Mesendoderm (in vitro differentiated cells): ENCODE measurements at regions not wholly inside any gene's neighbourhood (a gene's known extent, or its start where the extent isn't known, plus 50 kb on each side); places are given as distances from the start of the nearest gene placed in this dataset.

ENCODE experiments used
- DNase-seq: peaks from one replicate; pipeline ENCODE4 v3.0.0; 2013
- H2AK5ac ChIP-seq: 2 replicates; pipeline ENCODE4 v1.6.1; 2013; ENCODE audit warnings: low read length, inconsistent platforms
- H2BK120ac ChIP-seq: 2 replicates; pipeline ENCODE4 v1.6.1; 2013; ENCODE audit warnings: low read depth, mild to moderate bottlenecking, low read length, moderate library complexity, mixed read lengths
- H2BK15ac ChIP-seq: replicated peaks from 2 replicates; pipeline ENCODE4 v1.6.1; 2013; ENCODE audit warnings: low read depth, mild to moderate bottlenecking, moderate library complexity
- H2BK5ac ChIP-seq: 2 replicates; pipeline ENCODE4 v1.6.1; 2013; ENCODE audit warnings: low read length, inconsistent platforms
- H3K18ac ChIP-seq: 2 replicates; pipeline ENCODE4 v1.6.1; 2013; ENCODE audit warnings: mild to moderate bottlenecking, low read length, mixed read lengths
- H3K23ac ChIP-seq: one replicate; pipeline ENCODE4 v1.6.1; 2013; ENCODE audit warnings: low read length
- H3K27ac ChIP-seq: 2 replicates; pipeline ENCODE4 v1.5.1; 2013; ENCODE audit warnings: low read depth, mild to moderate bottlenecking, inconsistent platforms, low read length, moderate library complexity
- H3K27me3 ChIP-seq: 2 replicates; pipeline ENCODE4 v1.6.1; 2013; ENCODE audit warnings: low read length, control low read depth, mild to moderate bottlenecking, inconsistent platforms; ENCODE audit not compliant: insufficient read depth, poor library complexity
- H3K36me3 ChIP-seq: 2 replicates; pipeline ENCODE4 v1.6.1; 2013; ENCODE audit warnings: low read length, inconsistent platforms; ENCODE audit not compliant: control insufficient read depth, insufficient read depth
- H3K4ac ChIP-seq: one replicate; pipeline ENCODE4 v1.6.1; 2013; ENCODE audit warnings: low read depth, mild to moderate bottlenecking, low read length, moderate library complexity
- H3K4me1 ChIP-seq: 2 replicates; pipeline ENCODE4 v1.6.1; 2013; ENCODE audit warnings: low read depth, low read length, inconsistent platforms; ENCODE audit not compliant: control insufficient read depth
- H3K4me2 ChIP-seq: 2 replicates; pipeline ENCODE4 v1.6.1; 2013; ENCODE audit warnings: low read length
- H3K4me3 ChIP-seq: 2 replicates; pipeline ENCODE4 v1.5.1; 2013; ENCODE audit warnings: mild to moderate bottlenecking, low read length
- H3K56ac ChIP-seq: one replicate; pipeline ENCODE4 v1.6.1; 2013; ENCODE audit warnings: low read length
- H3K79me1 ChIP-seq: 2 replicates; pipeline ENCODE4 v1.6.1; 2013; ENCODE audit warnings: low read length, inconsistent platforms
- H3K79me2 ChIP-seq: 2 replicates; pipeline ENCODE4 v1.6.1; 2013; ENCODE audit warnings: mild to moderate bottlenecking, low read length; ENCODE audit not compliant: control insufficient read depth, insufficient read depth
- H3K9ac ChIP-seq: 2 replicates; pipeline ENCODE4 v1.6.1; 2013; ENCODE audit warnings: low read length, inconsistent platforms
- H4K5ac ChIP-seq: one replicate; pipeline ENCODE4 v1.6.1; 2013; ENCODE audit warnings: low read length
- H4K8ac ChIP-seq: one replicate; pipeline ENCODE4 v1.6.1; 2013; ENCODE audit warnings: low read depth, mild to moderate bottlenecking, control low read depth, low read length, moderate library complexity
- WGBS: extraction: QIAGEN DNeasy Blood & Tissue Kit; methylation state at CpG from one replicate; pipeline ENCODE4 v1.1.7; 2013; ENCODE audit warnings: low lambda C conversion rate, missing lambda C conversion rate; ENCODE audit not compliant: insufficient coverage; ENCODE audit errors: extremely low coverage; 5-methylcytosine and 5-hydroxymethylcytosine counted together

DNA sequence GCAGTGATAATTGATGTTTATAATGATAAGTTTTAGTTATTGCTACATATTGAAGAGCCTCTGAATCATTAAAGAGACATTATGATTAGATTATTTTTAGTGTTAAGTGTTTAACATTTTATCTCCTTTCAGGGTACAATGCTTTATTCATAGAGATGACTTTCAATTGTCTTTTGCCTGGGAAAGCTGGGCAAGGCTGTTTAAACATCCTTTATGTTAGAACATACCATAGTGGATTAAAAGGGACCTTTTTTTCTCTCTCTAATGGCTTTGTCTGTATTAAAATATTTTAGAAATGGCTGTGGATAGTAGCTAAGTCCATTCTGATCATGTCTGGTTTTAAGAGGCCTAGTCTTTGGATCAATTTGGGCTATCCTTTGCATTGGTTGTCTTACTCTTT lies 427.5 kb upstream of the MIS18BP1 start:
- H3K27ac ChIP-seq: no peak overlapping the region

DNA sequence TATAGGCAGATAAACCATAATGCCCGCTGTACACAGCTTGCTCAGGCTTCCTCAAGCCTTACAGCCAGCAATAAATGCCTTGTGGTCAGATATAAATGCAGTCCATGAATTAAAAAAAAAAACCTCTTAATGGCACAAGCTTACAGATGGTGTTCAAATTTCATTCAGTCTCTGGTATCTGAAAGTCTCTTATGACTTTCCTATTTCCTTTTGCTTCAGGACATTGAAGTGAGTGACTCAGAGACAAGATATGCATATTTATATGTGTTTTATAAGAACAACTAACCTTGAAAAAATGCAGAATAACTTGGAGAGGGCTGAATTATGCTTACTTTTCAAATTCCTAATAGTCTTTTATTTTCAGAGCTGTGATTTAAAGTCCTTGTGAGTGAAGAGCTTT lies 426.9 kb upstream of the MIS18BP1 start:
- no peak overlapping the region for H4K8ac ChIP-seq
- H3K36me3 ChIP-seq: no peaks in the 10 kb centered on the region
- no peak overlapping the region for H2BK120ac ChIP-seq
- DNase-seq: peak; percentile 9
- H3K79me1 ChIP-seq: no peaks in the 10 kb centered on the region
- no peaks in the 10 kb centered on the region for H3K79me2 ChIP-seq
- H3K27ac ChIP-seq: no peak overlapping the region
- no peaks in the 10 kb centered on the region for H3K27me3 ChIP-seq
- WGBS: no CpG with 5 or more reads among the region's 1 CpG
- no peak overlapping the region for H4K5ac ChIP-seq
- H2BK15ac ChIP-seq: no peak overlapping the region
- H3K56ac ChIP-seq: no peak overlapping the region
- H3K23ac ChIP-seq: no peak overlapping the region
- no peak overlapping the region for H2AK5ac ChIP-seq
- no peak overlapping the region for H2BK5ac ChIP-seq
- H3K4ac ChIP-seq: no peak overlapping the region
- no peaks in the 10 kb centered on the region for H3K4me1 ChIP-seq
- H3K9ac ChIP-seq: no peak overlapping the region
- no peak overlapping the region for H3K18ac ChIP-seq
- no peak overlapping the region for H3K4me3 ChIP-seq
- no peak overlapping the region for H3K4me2 ChIP-seq

More for the DNA sequence above, 427.5 kb upstream of the MIS18BP1 start:
- H2BK120ac ChIP-seq: no peak overlapping the region
- H3K18ac ChIP-seq: no peak overlapping the region
- H3K56ac ChIP-seq: no peak overlapping the region
- H3K36me3 ChIP-seq: no peaks in the 10 kb centered on the region
- H3K4me3 ChIP-seq: no peak overlapping the region
- no peaks in the 10 kb centered on the region for H3K4me1 ChIP-seq
- no peak overlapping the region for H3K23ac ChIP-seq
- no peak overlapping the region for H3K4me2 ChIP-seq
- H4K5ac ChIP-seq: no peak overlapping the region
- H4K8ac ChIP-seq: no peak overlapping the region
- H2AK5ac ChIP-seq: no peak overlapping the region
- no peak overlapping the region for H3K4ac ChIP-seq
- DNase-seq: no peak
- H3K79me2 ChIP-seq: no peaks in the 10 kb centered on the region
- no peak overlapping the region for H2BK15ac ChIP-seq
- H3K9ac ChIP-seq: no peak overlapping the region
- no peaks in the 10 kb centered on the region for H3K27me3 ChIP-seq
- H2BK5ac ChIP-seq: no peak overlapping the region
- no peaks in the 10 kb centered on the region for H3K79me1 ChIP-seq

DNA sequence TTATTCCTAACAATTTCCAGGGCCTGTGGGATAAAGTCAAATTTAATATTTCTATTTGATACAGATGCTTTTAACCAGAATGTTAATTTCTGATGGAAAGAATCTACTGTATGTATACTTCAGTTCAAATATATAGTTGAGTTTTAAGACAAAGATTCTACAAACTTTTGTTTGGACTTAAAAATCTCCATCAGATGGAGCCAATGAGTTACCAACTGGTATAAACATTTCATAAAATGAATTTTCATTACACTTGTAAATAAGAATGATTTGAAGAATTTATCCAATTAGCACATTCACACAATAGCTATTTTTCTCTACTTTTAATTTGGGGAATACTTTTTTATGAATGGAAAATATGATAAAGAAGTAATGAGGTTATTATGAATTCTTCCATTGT lies 425.2 kb upstream of the MIS18BP1 start:
- Histone ChIP-seq H2BK15ac (no peak overlapping the region), H4K5ac (no peak overlapping the region), H3K23ac (no peak overlapping the region), H2BK5ac (no peak overlapping the region), H3K18ac (no peak overlapping the region), H2AK5ac (no peak overlapping the region), H3K27ac (no peak overlapping the region), H4K8ac (no peak overlapping the region), H2BK120ac (no peak overlapping the region), H3K79me2 (no peaks in the 10 kb centered on the region), H3K36me3 (no peaks in the 10 kb centered on the region), H3K4me1 (no peaks in the 10 kb centered on the region), H3K79me1 (no peaks in the 10 kb centered on the region), H3K4me3 (no peak overlapping the region), H3K9ac (no peak overlapping the region), H3K27me3 (no peaks in the 10 kb centered on the region), H3K4ac (no peak overlapping the region), H3K56ac (no peak overlapping the region), H3K4me2 (no peak overlapping the region)
- DNase-seq: no peak

DNA sequence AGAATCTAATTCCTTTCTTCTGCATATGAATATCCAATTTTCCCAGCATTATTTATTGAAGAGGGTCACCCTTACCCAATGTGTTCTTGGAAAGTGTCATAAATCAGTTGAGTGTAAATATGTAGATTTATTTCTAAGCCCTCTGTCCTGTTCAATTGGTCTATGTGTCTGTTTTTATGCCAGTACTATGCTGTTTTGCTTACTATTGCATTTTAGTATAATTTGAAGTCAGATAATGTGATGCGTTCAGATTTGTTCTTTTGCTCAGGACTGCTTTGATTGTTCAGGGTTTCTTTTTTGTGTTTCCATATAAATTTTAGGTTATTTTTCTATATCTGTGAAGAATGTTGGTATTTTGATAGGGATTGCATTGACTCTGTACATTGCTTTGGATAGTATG lies 420.4 kb upstream of the MIS18BP1 start:
- DNase-seq: no peak
- no peaks in the 10 kb centered on the region for H3K4me1 ChIP-seq
- no CpG with 5 or more reads among the region's 1 CpG for WGBS
- H2BK15ac ChIP-seq: no peak overlapping the region
- H3K27me3 ChIP-seq: no peaks in the 10 kb centered on the region
- no peak overlapping the region for H4K5ac ChIP-seq
- H4K8ac ChIP-seq: no peak overlapping the region
- no peak overlapping the region for H3K4me2 ChIP-seq
- H2AK5ac ChIP-seq: no peak overlapping the region
- no peak overlapping the region for H3K18ac ChIP-seq
- no peaks in the 10 kb centered on the region for H3K79me1 ChIP-seq
- no peak overlapping the region for H3K23ac ChIP-seq
- H2BK5ac ChIP-seq: no peak overlapping the region
- H3K4ac ChIP-seq: no peak overlapping the region
- H2BK120ac ChIP-seq: no peak overlapping the region
- H3K79me2 ChIP-seq: no peaks in the 10 kb centered on the region
- no peaks in the 10 kb centered on the region for H3K36me3 ChIP-seq
- no peak overlapping the region for H3K56ac ChIP-seq
- H3K27ac ChIP-seq: no peak overlapping the region
- H3K4me3 ChIP-seq: no peak overlapping the region
- no peak overlapping the region for H3K9ac ChIP-seq

DNA sequence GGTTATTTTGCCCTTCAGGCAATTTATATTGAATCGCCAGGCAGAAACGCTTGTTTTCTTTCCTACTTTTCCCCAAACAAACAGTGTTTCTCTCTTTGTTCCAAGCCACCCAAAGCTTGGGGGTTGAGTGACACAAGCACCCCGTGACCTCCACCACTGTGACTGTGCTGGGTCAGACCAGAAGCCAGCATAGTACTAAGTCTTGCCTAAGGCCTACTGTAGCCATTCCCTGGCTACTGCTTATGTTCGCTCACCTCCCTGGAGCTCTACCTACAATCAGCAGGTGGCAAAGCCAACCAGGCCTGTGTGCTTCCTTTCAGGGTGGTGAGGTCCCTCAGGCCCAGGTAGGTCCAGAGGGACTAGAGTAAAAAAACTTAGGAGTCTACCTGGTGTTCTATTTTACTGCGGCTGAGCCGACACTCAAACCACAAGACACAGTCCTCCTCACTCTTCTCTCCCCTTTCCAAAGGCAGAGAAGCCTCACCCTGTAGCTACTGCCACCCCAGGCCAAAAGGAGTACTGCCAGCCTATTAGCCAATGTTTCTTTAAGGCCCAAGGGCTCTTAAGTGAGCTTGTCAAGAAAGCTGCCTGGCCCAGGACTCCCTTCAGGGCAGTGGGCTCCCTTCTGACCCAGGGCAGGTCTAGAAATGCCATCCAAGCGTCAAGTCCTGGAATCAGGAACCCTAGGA lies 411.8 kb upstream of the MIS18BP1 start:
- Histone ChIP-seq H3K79me1 (no peaks in the 10 kb centered on the region), H2BK15ac (no peak overlapping the region), H4K8ac (no peak overlapping the region), H3K4me1 (no peaks in the 10 kb centered on the region), H3K9ac (no peak overlapping the region), H3K36me3 (no peaks in the 10 kb centered on the region), H3K4me2 (no peak overlapping the region), H3K27me3 (no peaks in the 10 kb centered on the region), H2AK5ac (no peak overlapping the region), H2BK5ac (no peak overlapping the region), H3K23ac (no peak overlapping the region), H3K4me3 (no peak overlapping the region), H3K4ac (no peak overlapping the region), H3K79me2 (no peaks in the 10 kb centered on the region), H4K5ac (no peak overlapping the region), H3K27ac (no peak overlapping the region), H3K56ac (no peak overlapping the region), H2BK120ac (no peak overlapping the region), H3K18ac (no peak overlapping the region)
- no CpG with 5 or more reads among the region's 7 CpGs for WGBS
- DNase-seq: peak; percentile 73

GRCh38 chr14:45658917-45659299 lies 405.9 kb upstream of the MIS18BP1 start:
- Histone ChIP-seq H3K9ac (no peak overlapping the region), H4K8ac (no peak overlapping the region), H3K18ac (no peak overlapping the region), H2BK15ac (no peak overlapping the region), H3K4ac (no peak overlapping the region), H3K79me2 (no peaks in the 10 kb centered on the region), H3K4me1 (no peaks in the 10 kb centered on the region), H3K4me2 (no peak overlapping the region), H2BK5ac (no peak overlapping the region), H3K23ac (no peak overlapping the region), H3K56ac (no peak overlapping the region), H3K27ac (no peak overlapping the region), H3K4me3 (no peak overlapping the region), H3K27me3 (no peaks in the 10 kb centered on the region), H2AK5ac (no peak overlapping the region), H4K5ac (no peak overlapping the region), H2BK120ac (no peak overlapping the region), H3K36me3 (no peaks in the 10 kb centered on the region), H3K79me1 (no peaks in the 10 kb centered on the region)
- no CpG with 5 or more reads among the region's 4 CpGs for WGBS
- DNase-seq: no peak
